A673 (cell line): ENCODE measurements at regions not wholly inside any gene's neighbourhood (a gene's known extent, or its start where the extent isn't known, plus 50 kb on each side); places are given as distances from the start of the nearest gene placed in this dataset.

Experiments
- BruUV-seq: library from RNA; stranded (reverse); fragments of 400-500 nt; replicated peaks from 2 replicates; lab custom pipeline; 2021; lab: Mats Ljungman, UMichigan
- CTCF ChIA-PET: fragments of 300-600 bp; sonication (Branson Sonifier 250); formaldehyde crosslinking; loops from one replicate; lab custom pipeline; 2022; ENCODE audit warnings: antibody characterized with exemption; lab: Charles Lee
- POLR2A ChIA-PET: fragments of 300-600 bp; sonication (Branson Sonifier 250); formaldehyde crosslinking; loops from one replicate; lab custom pipeline; 2022; ENCODE audit warnings: antibody characterized with exemption; ENCODE audit not compliant: low non-redundant PET; lab: Charles Lee
- DNase-seq: peaks from one replicate; pipeline ENCODE4 v3.0.0-alpha.2; 2015; ENCODE audit warnings: low spot score
- H3K27ac ChIP-seq: fragments of 200-600 bp; sonication (generic); 2 replicates; pipeline ENCODE4 v1.5.1; 2016; ENCODE audit warnings: mixed run types, low read depth, mild to moderate bottlenecking, mixed read lengths, antibody characterized with exemption, low read length; ENCODE audit not compliant: poor library complexity, severe bottlenecking
- H3K27me3 ChIP-seq: fragments of 200-600 bp; sonication (generic); replicated peaks from 2 replicates; pipeline ENCODE4 v1.6.1; 2017; ENCODE audit warnings: mixed run types, low read depth, mild to moderate bottlenecking, mixed read lengths, antibody characterized with exemption, low read length; ENCODE audit not compliant: insufficient read depth, poor library complexity
- H3K36me3 ChIP-seq: fragments of 200-600 bp; sonication (generic); 2 replicates; pipeline ENCODE4 v1.6.1; 2016; ENCODE audit warnings: mixed run types, mild to moderate bottlenecking, mixed read lengths, antibody characterized with exemption, low read length; ENCODE audit not compliant: insufficient read depth, poor library complexity, severe bottlenecking
- H3K4me1 ChIP-seq: fragments of 200-600 bp; sonication (generic); 2 replicates; pipeline ENCODE4 v1.6.1; 2017; ENCODE audit warnings: mixed run types, mild to moderate bottlenecking, mixed read lengths, antibody characterized with exemption, low read length; ENCODE audit not compliant: insufficient read depth, poor library complexity, severe bottlenecking
- H3K4me3 ChIP-seq: fragments of 200-600 bp; sonication (generic); 2 replicates; pipeline ENCODE4 v1.5.1; 2016; ENCODE audit warnings: low read depth, mixed run types, mild to moderate bottlenecking, mixed read lengths, low read length; ENCODE audit not compliant: poor library complexity, severe bottlenecking
- H3K9me3 ChIP-seq: fragments of 200-600 bp; sonication (generic); 2 replicates; pipeline ENCODE4 v1.6.1; 2016; ENCODE audit warnings: mixed run types, low read depth, mild to moderate bottlenecking, mixed read lengths, antibody characterized with exemption, low read length; ENCODE audit not compliant: poor library complexity, severe bottlenecking
- EZH2 ChIP-seq: fragments of 200-600 bp; sonication (generic); IDR thresholded peaks from 2 replicates; pipeline ENCODE4 v1.6.1; 2017; ENCODE audit warnings: borderline replicate concordance, low read depth, mild to moderate bottlenecking, mixed read lengths, antibody characterized with exemption, low read length; ENCODE audit not compliant: poor library complexity, severe bottlenecking
- intact Hi-C: fragments of 100-400 bp; cut with micrococcal nuclease; formaldehyde crosslinking; loops from one replicate; pipeline ENCODE4 v1.10.0; 2022; ENCODE audit not compliant: unreplicated experiment
- TF ChIP-seq, protein P1 (sequence below): fragments of 300-800, 200-600 bp; sonication (generic); conservative IDR thresholded peaks from 2 replicates; pipeline ENCODE4 v1.5.1; 2017; ENCODE audit warnings: low read depth, mild to moderate bottlenecking, antibody characterized with exemption, low read length, moderate library complexity, mixed read lengths

DNA sequence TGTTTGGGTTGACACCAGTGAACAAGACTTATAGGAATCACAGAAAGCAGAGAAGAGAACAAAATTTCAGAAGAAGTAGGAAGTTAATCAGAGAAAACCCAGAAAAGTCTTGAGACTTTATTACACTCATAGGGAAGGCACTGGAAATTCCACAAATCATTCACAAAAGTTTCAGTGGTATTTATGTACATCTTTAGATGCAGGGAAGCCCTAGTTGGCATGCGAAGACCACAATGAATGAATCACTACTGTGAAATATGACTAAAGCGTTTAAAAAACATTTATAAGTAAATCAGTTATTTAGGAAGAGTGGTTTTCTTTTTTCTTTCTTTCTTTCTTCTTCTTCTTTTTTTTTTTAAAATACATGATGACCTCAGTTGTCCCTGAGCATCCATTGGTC is 105.1 kb downstream of the NUP35 start:
- H3K27ac ChIP-seq, result no peak overlapping the region
- intact Hi-C loops, result no loop called here
- H3K4me1 ChIP-seq, result peaks cover 10% of the 10 kb centered on the region
- ChIA-PET CTCF (no interaction called here), POLR2A (no interaction called here)
- H3K9me3 ChIP-seq, result no peaks in the 10 kb centered on the region
- H3K36me3 ChIP-seq, result no peaks in the 10 kb centered on the region
- no peaks in the 10 kb centered on the region for H3K27me3 ChIP-seq
- no peak overlapping the region for H3K4me3 ChIP-seq
- no TSS peak for BruUV-seq
- DNase-seq, result no peak
- TF ChIP-seq, protein P1, sequence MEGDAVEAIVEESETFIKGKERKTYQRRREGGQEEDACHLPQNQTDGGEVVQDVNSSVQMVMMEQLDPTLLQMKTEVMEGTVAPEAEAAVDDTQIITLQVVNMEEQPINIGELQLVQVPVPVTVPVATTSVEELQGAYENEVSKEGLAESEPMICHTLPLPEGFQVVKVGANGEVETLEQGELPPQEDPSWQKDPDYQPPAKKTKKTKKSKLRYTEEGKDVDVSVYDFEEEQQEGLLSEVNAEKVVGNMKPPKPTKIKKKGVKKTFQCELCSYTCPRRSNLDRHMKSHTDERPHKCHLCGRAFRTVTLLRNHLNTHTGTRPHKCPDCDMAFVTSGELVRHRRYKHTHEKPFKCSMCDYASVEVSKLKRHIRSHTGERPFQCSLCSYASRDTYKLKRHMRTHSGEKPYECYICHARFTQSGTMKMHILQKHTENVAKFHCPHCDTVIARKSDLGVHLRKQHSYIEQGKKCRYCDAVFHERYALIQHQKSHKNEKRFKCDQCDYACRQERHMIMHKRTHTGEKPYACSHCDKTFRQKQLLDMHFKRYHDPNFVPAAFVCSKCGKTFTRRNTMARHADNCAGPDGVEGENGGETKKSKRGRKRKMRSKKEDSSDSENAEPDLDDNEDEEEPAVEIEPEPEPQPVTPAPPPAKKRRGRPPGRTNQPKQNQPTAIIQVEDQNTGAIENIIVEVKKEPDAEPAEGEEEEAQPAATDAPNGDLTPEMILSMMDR, result no peak
- TF ChIP-seq EZH2, result no peak

DNA sequence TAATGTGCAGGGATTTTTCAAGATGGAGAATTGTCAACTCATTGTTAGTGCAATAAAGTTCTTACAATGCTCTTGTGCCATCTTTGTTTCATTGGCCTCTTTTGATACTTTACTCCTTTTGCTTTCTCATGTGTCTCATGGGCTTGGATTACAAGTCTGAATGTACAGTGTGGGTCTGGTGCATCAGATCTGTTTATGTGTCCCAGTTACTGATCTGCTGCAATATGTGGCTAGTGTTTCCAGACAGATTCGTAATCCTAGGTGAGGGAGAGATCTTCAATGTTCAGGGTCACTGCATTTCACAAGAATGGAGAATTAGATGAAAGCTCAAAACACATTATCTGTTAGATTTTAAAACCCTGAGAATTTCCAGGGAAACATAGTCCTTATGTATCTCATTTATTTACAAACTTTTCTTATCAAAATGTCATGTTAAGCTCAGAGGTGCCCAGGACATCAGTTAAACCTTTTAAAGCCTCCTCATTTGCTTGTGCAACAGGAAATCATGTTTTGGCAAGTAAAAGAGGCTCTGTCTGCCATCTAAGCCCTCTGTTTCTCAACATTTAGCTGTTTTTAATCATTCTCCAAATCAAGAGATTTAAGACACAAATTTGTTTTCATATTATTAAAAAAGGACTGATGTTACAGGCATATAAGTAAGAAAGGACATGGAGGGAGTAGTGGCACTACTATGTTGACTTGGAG is 108.1 kb downstream of the NUP35 start:
- CTCF ChIA-PET, result interaction anchor here (0.6 to 1.0 kb wide), 2 partner anchors 16 to 447 kb away, joined by 3 read pairs; no protein-coding TSS in a partner anchor
- Histone ChIP-seq H3K4me3 (no peak overlapping the region), H3K27me3 (no peaks in the 10 kb centered on the region), H3K4me1 (no peaks in the 10 kb centered on the region), H3K9me3 (no peaks in the 10 kb centered on the region), H3K27ac (no peak overlapping the region), H3K36me3 (no peaks in the 10 kb centered on the region)
- TF ChIP-seq, protein P1, result no peak
- TF ChIP-seq EZH2, result no peak
- POLR2A ChIA-PET, result no interaction called here
- BruUV-seq, result no TSS peak
- intact Hi-C loops, result no loop called here
- no peak for DNase-seq

DNA sequence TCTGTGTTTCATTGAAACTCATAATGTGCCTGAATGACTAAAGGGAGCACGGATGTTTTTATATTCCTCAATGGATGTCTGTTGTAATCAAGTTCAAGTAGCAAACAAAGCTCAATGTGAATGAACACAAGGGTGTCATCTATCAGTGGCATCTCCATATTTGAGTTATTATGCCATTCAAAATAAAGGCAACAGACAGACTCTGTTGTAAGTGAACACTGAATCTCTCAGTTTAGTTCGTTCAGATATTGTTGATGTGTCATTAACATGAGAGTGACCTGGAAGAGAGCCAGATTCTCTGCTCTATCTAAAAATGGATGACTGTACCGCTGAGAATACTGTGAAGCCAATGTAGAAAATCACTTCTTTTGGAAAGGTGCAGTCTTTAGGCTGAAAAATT is 118.7 kb downstream of the NUP35 start:
- TF ChIP-seq EZH2, result no peak
- TF ChIP-seq, protein P1, result no peak
- Histone ChIP-seq H3K27ac (no peak overlapping the region), H3K4me3 (no peak overlapping the region), H3K27me3 (no peaks in the 10 kb centered on the region), H3K4me1 (no peaks in the 10 kb centered on the region), H3K36me3 (no peaks in the 10 kb centered on the region), H3K9me3 (no peaks in the 10 kb centered on the region)
- BruUV-seq, result no TSS peak
- CTCF ChIA-PET, result no interaction called here
- POLR2A ChIA-PET, result no interaction called here
- DNase-seq, result peak; percentile 25
- intact Hi-C loops, result loop anchor here (10.0 kb wide), 2 partner anchors 622 to 812 kb away; no protein-coding TSS in a partner anchor
